SK-N-SH (cell line): ENCODE measurements at regions not wholly inside any gene's neighbourhood (a gene's known extent, or its start where the extent isn't known, plus 50 kb on each side); places are given as distances from the start of the nearest gene placed in this dataset.

Source experiments
- CTCF ChIA-PET: fragments of 300-600, 350-600 bp; formaldehyde crosslinking; extraction: SDS; loops from one replicate; lab custom pipeline; 2021; lab: Yijun Ruan, JAX
- POLR2A ChIA-PET: fragments of 350-600 bp; sonication (Branson Sonifier 250); formaldehyde crosslinking; extraction: SDS; loops from one replicate; lab custom pipeline; 2020; ENCODE audit warnings: antibody characterized with exemption, inconsistent platforms; lab: Yijun Ruan, JAX
- DNase-seq: peaks from one replicate; pipeline ENCODE4 v3.0.0; 2012
- H2AFZ ChIP-seq: fragments of 200-600 bp; sonication (generic); 2 replicates; pipeline ENCODE4 v1.8.1; 2016; ENCODE audit warnings: antibody characterized with exemption, mild to moderate bottlenecking, low read depth
- H3F3A ChIP-seq: fragments of 200-600 bp; sonication (generic); replicated peaks from 2 replicates; pipeline ENCODE3; 2016; ENCODE audit warnings: antibody characterized with exemption, mild to moderate bottlenecking; ENCODE audit not compliant: insufficient read depth
- H3K27ac ChIP-seq, 2 experiments: fragments of 200-500 bp in 1 of 2; fragments of 200-600 bp in 1 of 2; sonication (Bioruptor generic) in 1 of 2; sonication (generic), shearing (Covaris generic) in 1 of 2; 2 replicates each; pipeline versions ENCODE4 v1.5.1 to v1.6.1; 2014 to 2016; ENCODE audit warnings: low read depth in 2 of 2, inconsistent platforms in 1 of 2, low read length in 1 of 2, mild to moderate bottlenecking in 1 of 2, mixed read lengths in 1 of 2
- H3K27me3 ChIP-seq: fragments of 200-600 bp; sonication (generic), shearing (Covaris generic); 2 replicates; pipeline ENCODE4 v1.6.1; 2016; ENCODE audit warnings: mixed run types; ENCODE audit not compliant: insufficient read depth
- H3K36me3 ChIP-seq, 2 experiments: fragments of 200-500 bp in 1 of 2; fragments of 200-600 bp in 1 of 2; sonication (Bioruptor generic) in 1 of 2; sonication (generic) in 1 of 2; replicated peaks in 1 of 2; 2 replicates each; pipeline versions ENCODE3 to v1.5.1; 2014 to 2016; ENCODE audit warnings: low read length in 1 of 2, mild to moderate bottlenecking in 1 of 2; ENCODE audit not compliant: insufficient read depth in 2 of 2, control insufficient read depth in 1 of 2
- H3K4me1 ChIP-seq, 2 experiments: fragments of 200-500 bp in 1 of 2; fragments of 200-600 bp in 1 of 2; sonication (Bioruptor generic) in 1 of 2; sonication (generic), shearing (Covaris generic) in 1 of 2; 2 replicates each; pipeline versions ENCODE4 v1.5.1 to v1.6.1; 2014 to 2016; ENCODE audit warnings: low read depth in 1 of 2, low read length in 1 of 2, mixed run types in 1 of 2; ENCODE audit not compliant: insufficient read depth in 2 of 2, control insufficient read depth in 1 of 2
- H3K4me2 ChIP-seq: fragments of 200-600 bp; sonication (generic), shearing (Covaris generic); 2 replicates; pipeline ENCODE4 v1.6.1; 2017; ENCODE audit warnings: mixed run types
- H3K4me3 ChIP-seq, 2 experiments: fragments of 200-500 bp in 1 of 2; fragments of 200-600 bp in 1 of 2; sonication (Bioruptor generic) in 1 of 2; sonication (generic), shearing (Covaris generic) in 1 of 2; 2 replicates each; pipeline versions ENCODE4 v1.5.1 to v1.8.1; 2014 to 2016; ENCODE audit warnings: low read depth in 2 of 2, inconsistent platforms in 1 of 2, low read length in 1 of 2, mild to moderate bottlenecking in 1 of 2, mixed read lengths in 1 of 2, moderate library complexity in 1 of 2
- H3K79me2 ChIP-seq: fragments of 200-600 bp; sonication (generic); 2 replicates; pipeline ENCODE4 v1.8.1; 2017; ENCODE audit warnings: mild to moderate bottlenecking; ENCODE audit not compliant: insufficient read depth
- H3K9ac ChIP-seq: fragments of 200-600 bp; sonication (generic); 2 replicates; pipeline ENCODE4 v1.6.1; 2017; ENCODE audit warnings: mixed run types
- H3K9me2 ChIP-seq: fragments of 200-600 bp; sonication (generic); 2 replicates; pipeline ENCODE4 v1.6.1; 2017; ENCODE audit warnings: mixed run types
- H3K9me3 ChIP-seq: fragments of 200-600 bp; sonication (generic); 2 replicates; pipeline ENCODE4 v1.6.1; 2017; ENCODE audit warnings: mixed run types, mild to moderate bottlenecking, moderate library complexity
- H4K20me1 ChIP-seq: fragments of 200-600 bp; sonication (generic); 2 replicates; pipeline ENCODE4 v1.6.1; 2017; ENCODE audit warnings: mild to moderate bottlenecking, mixed run types; ENCODE audit not compliant: insufficient read depth
- EP300 ChIP-seq, 2 experiments: IDR thresholded peaks; 2 replicates each; pipeline versions ENCODE4 v1.4.0 to v1.6.1; 2012; ENCODE audit warnings: borderline replicate concordance in 1 of 2, low read depth in 1 of 2, low read length in 1 of 2
- FOSL2 ChIP-seq: IDR thresholded peaks from 2 replicates; pipeline ENCODE4 v1.4.0; 2012; ENCODE audit warnings: low read depth, mild to moderate bottlenecking, moderate library complexity, borderline replicate concordance
- MEF2A ChIP-seq: IDR thresholded peaks from 2 replicates; pipeline ENCODE4 v1.4.0; 2012; ENCODE audit warnings: low read depth, borderline replicate concordance
- MXI1 ChIP-seq: IDR thresholded peaks from 2 replicates; pipeline ENCODE4 v1.6.1; 2012; ENCODE audit warnings: mild to moderate bottlenecking, low read depth, low read length, improper control_type of control experiment
- NFIC ChIP-seq: IDR thresholded peaks from 2 replicates; pipeline ENCODE4 v1.4.0; 2012; ENCODE audit warnings: borderline replicate concordance
- TAF1 ChIP-seq: IDR thresholded peaks from 2 replicates; pipeline ENCODE4 v1.6.1; 2012; ENCODE audit warnings: low read depth, mild to moderate bottlenecking, low read length, moderate library complexity, borderline replicate concordance
- WGBS: methylation state at CpG from one replicate; pipeline ENCODE4 v1.1.6; 2017; ENCODE audit warnings: low lambda C conversion rate; 5-methylcytosine and 5-hydroxymethylcytosine counted together
- TF ChIP-seq, protein P1 (sequence below): fragments of 200-600 bp; sonication (generic); IDR thresholded peaks from 2 replicates; pipeline ENCODE4 v1.6.1; 2017; ENCODE audit warnings: antibody characterized with exemption, mild to moderate bottlenecking, moderate library complexity

DNA sequence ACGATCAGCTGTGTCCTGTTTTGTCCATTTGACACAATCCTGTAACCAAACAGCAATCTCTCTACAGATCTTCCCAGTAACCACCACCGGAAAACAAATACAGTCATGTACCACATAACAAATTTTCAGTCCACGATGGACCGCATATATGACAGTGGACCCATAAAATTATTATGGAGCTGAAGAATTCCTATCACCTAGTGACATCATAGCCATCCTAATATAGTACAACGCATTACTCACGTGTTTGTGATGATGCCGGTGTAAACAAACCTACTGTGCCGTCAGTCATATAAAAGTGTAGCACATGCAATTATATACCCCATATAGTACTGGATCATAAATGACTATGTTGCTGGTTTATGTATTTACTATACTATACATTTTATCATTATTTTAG is 133.7 kb upstream of the EDNRA start:
- H3K4me2 ChIP-seq: no peak overlapping the region
- 0 out of 2 replicates have a peak, but pooled peaks cover 4% of the 10 kb centered on the region for H3K9me3 ChIP-seq
- POLR2A ChIA-PET: no interaction called here
- CTCF ChIA-PET: interaction anchor here (1.2 kb wide), 1 partner anchor 14 kb away, joined by 5 read pairs; no protein-coding TSS in a partner anchor
- peaks cover 7% of the 10 kb centered on the region for H3F3A ChIP-seq
- H3K27me3 ChIP-seq: no peaks in the 10 kb centered on the region
- no peak overlapping the region for H3K27ac ChIP-seq
- no peak for TF ChIP-seq NFIC
- no peaks in the 10 kb centered on the region for H3K79me2 ChIP-seq
- H4K20me1 ChIP-seq: no peaks in the 10 kb centered on the region
- no peaks in the 10 kb centered on the region for H3K4me1 ChIP-seq
- H3K36me3 ChIP-seq: no peaks in the 10 kb centered on the region
- no peak overlapping the region for H2AFZ ChIP-seq
- H3K4me3 ChIP-seq: no peak overlapping the region
- no peaks in the 10 kb centered on the region for H3K9me2 ChIP-seq
- no peak for DNase-seq
- H3K9ac ChIP-seq: no peak overlapping the region
- 81% methylated on average over 8 of the region's 8 CpGs for WGBS

DNA sequence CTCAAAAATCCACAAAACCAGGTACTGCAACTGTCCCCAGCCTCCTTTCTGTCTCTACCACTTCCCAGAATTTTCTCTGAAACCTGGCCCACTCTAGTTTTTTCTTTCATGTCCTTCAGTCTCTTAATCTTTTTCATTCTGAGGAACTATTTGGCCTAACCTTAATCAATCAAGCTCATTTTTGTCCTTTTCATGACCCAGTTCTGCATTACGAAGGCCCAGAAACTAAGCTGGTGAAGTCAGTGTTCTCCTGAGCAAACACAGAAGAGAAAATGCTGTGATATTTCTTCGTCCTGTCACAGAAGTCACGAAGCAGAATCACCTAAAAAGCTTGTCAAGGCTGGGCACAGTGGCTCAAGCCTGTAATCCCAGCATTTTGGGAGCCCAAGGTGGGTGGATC is 131.7 kb upstream of the EDNRA start:
- POLR2A ChIA-PET: no interaction called here
- WGBS: 86% methylated on average over 3 of the region's 3 CpGs

DNA sequence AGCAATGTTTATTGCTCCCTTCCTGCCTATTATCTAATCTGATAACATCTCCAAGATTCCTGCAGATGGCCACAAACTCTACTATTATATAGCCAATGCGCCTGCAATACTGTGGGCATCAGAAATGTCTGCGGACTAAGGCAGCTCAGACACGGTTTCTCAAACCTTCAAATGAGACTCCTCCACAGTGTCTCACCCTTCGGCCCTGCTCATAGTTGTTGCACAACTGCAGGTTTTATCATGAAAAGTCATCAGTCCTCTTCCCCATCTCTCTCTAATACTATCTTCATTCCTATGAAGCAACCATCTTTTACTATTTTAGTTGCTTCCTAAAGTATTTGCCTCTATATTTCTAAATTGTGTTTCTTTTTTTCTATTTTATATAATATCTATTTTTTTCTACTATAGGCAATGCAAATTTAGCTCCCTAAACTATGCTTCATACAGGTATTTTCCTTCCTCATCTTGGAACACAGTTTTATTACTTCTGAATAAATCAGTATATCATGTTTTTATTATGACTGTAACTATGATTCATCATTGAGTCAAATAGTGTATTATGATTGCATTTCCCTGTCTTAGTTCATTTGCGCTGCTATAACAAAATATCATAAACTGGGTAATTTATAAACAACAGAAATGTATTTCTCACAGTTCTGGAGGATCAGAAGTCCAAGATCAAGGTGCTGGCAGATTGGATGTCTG is 129.7 kb upstream of the EDNRA start:
- H3K9ac ChIP-seq: no peak overlapping the region
- H3K9me2 ChIP-seq: no peaks in the 10 kb centered on the region
- H3K27me3 ChIP-seq: no peaks in the 10 kb centered on the region
- H2AFZ ChIP-seq: no peak overlapping the region
- CTCF ChIA-PET: interaction anchor here (0.7 kb wide), 1 partner anchor 60 kb away, joined by 3 read pairs; no protein-coding TSS in a partner anchor
- POLR2A ChIA-PET: no interaction called here
- H3K4me3 ChIP-seq: no peak overlapping the region
- TF ChIP-seq, protein P1, sequence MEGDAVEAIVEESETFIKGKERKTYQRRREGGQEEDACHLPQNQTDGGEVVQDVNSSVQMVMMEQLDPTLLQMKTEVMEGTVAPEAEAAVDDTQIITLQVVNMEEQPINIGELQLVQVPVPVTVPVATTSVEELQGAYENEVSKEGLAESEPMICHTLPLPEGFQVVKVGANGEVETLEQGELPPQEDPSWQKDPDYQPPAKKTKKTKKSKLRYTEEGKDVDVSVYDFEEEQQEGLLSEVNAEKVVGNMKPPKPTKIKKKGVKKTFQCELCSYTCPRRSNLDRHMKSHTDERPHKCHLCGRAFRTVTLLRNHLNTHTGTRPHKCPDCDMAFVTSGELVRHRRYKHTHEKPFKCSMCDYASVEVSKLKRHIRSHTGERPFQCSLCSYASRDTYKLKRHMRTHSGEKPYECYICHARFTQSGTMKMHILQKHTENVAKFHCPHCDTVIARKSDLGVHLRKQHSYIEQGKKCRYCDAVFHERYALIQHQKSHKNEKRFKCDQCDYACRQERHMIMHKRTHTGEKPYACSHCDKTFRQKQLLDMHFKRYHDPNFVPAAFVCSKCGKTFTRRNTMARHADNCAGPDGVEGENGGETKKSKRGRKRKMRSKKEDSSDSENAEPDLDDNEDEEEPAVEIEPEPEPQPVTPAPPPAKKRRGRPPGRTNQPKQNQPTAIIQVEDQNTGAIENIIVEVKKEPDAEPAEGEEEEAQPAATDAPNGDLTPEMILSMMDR: no peak
- peak; percentile 35; the same call in 1 of the 2 replicates for TF ChIP-seq FOSL2
- 0 out of 2 replicates have a peak, but pooled peaks cover 4% of the 10 kb centered on the region for H3K9me3 ChIP-seq
- no peaks in the 10 kb centered on the region for H3K79me2 ChIP-seq
- no peaks in the 10 kb centered on the region for H4K20me1 ChIP-seq
- H3K4me2 ChIP-seq: no peak overlapping the region
- no peak overlapping the region for H3K27ac ChIP-seq
- H3K36me3 ChIP-seq: no peaks in the 10 kb centered on the region
- no peak for DNase-seq
- peaks cover 0 to 10% of the 10 kb centered on the region in 2 experiments; a peak in 2 of 4 replicates for H3K4me1 ChIP-seq
- peaks cover 14% of the 10 kb centered on the region for H3F3A ChIP-seq
- 96% methylated on average over 5 of the region's 5 CpGs for WGBS

More for the DNA sequence above, 131.7 kb upstream of the EDNRA start:
- H2AFZ ChIP-seq: no peak overlapping the region
- H3K36me3 ChIP-seq: no peaks in the 10 kb centered on the region
- H3K9me3 ChIP-seq: 0 out of 2 replicates have a peak, but pooled peaks cover 4% of the 10 kb centered on the region
- peaks cover 7% of the 10 kb centered on the region for H3F3A ChIP-seq
- no peak overlapping the region for H3K4me3 ChIP-seq
- TF ChIP-seq MEF2A (no peak), EP300 (IDR thresholded peaks at IDR 0.05; ENCODE audit: borderline replicate concordance in 1 of 2, low read depth in 1 of 2, low read length in 1 of 2) (no peak), TAF1 (no peak), MXI1 (no peak)
- no peak overlapping the region for H3K4me2 ChIP-seq
- no peaks in the 10 kb centered on the region for H3K4me1 ChIP-seq
- no peaks in the 10 kb centered on the region for H3K9me2 ChIP-seq
- no peak for DNase-seq
- no peak overlapping the region for H3K27ac ChIP-seq
- CTCF ChIA-PET: no interaction called here
- H3K27me3 ChIP-seq: no peaks in the 10 kb centered on the region
- H3K79me2 ChIP-seq: no peaks in the 10 kb centered on the region
- no peaks in the 10 kb centered on the region for H4K20me1 ChIP-seq
- no peak overlapping the region for H3K9ac ChIP-seq
